HepG2 (cell line): ENCODE measurements at regions not wholly inside any gene's neighbourhood (a gene's known extent, or its start where the extent isn't known, plus 50 kb on each side); places are given as distances from the start of the nearest gene placed in this dataset.
A peak's percentile ranks its signal among the peaks of the same experiment; 100 is the strongest.

Experiments used
- ATF7-NPFF ChIP-seq: sonication (generic); formaldehyde crosslinking; IDR thresholded peaks from 2 replicates; pipeline ENCODE4 v1.8.1; 2023; ENCODE audit warnings: mild to moderate bottlenecking, low read depth, missing genetic modification reagents, moderate library complexity
- EP300 ChIP-seq, 3 experiments: sonication (generic) in 1 of 3; formaldehyde crosslinking in 1 of 3; IDR thresholded peaks; 2 replicates each; pipeline versions ENCODE4 v1.5.1 to v1.6.1; 2011 to 2020; ENCODE audit warnings: low read depth in 2 of 3, low read length in 2 of 3, borderline replicate concordance in 1 of 3, improper control_type of control experiment in 1 of 3, mild to moderate bottlenecking in 1 of 3, missing genetic modification reagents in 1 of 3, moderate library complexity in 1 of 3
- ERF ChIP-seq: IDR thresholded peaks from 2 replicates; pipeline ENCODE4 v1.6.1; 2018; ENCODE audit warnings: missing biosample characterization, missing genetic modification reagents
- GFI1 ChIP-seq: sonication (generic); formaldehyde crosslinking; IDR thresholded peaks from 2 replicates; pipeline ENCODE4 v1.5.0; 2020; ENCODE audit warnings: missing genetic modification reagents, mild to moderate bottlenecking, borderline replicate concordance
- HMG20B ChIP-seq: conservative IDR thresholded peaks from 2 replicates; pipeline ENCODE4 v1.6.1; 2016; ENCODE audit warnings: missing genetic modification reagents, missing compliant biosample characterization
- KIAA2018 ChIP-seq: sonication (generic); formaldehyde crosslinking; IDR thresholded peaks from 2 replicates; pipeline ENCODE4 v1.5.0; 2020; ENCODE audit warnings: mild to moderate bottlenecking, missing genetic modification reagents, borderline replicate concordance
- NR2C2 ChIP-seq: sonication (generic); formaldehyde crosslinking; IDR thresholded peaks from 2 replicates; pipeline ENCODE4 v1.4.0; 2020; ENCODE audit warnings: missing genetic modification reagents, mild to moderate bottlenecking, moderate library complexity, borderline replicate concordance
- PLSCR1 ChIP-seq: sonication (generic); formaldehyde crosslinking; IDR thresholded peaks from 2 replicates; pipeline ENCODE4 v1.5.0; 2020; ENCODE audit warnings: missing genetic modification reagents, mild to moderate bottlenecking, borderline replicate concordance
- SMC3 ChIP-seq: IDR thresholded peaks from 2 replicates; pipeline ENCODE4 v1.6.1; 2011; ENCODE audit warnings: low read length, improper control_type of control experiment
- ZC3H13 ChIP-seq: sonication (generic); formaldehyde crosslinking; IDR thresholded peaks from 2 replicates; pipeline ENCODE4 v1.8.1; 2023; ENCODE audit warnings: mild to moderate bottlenecking, missing genetic modification reagents, moderate library complexity
- ZFP1 ChIP-seq: IDR thresholded peaks from 2 replicates; pipeline ENCODE4 v1.6.1; 2016
- ZFP36L1 ChIP-seq: sonication (generic); formaldehyde crosslinking; IDR thresholded peaks from 2 replicates; pipeline ENCODE4 v1.8.0; 2022; ENCODE audit warnings: mild to moderate bottlenecking, missing genetic modification reagents, moderate library complexity
- ZMYM4 ChIP-seq: sonication (generic); formaldehyde crosslinking; IDR thresholded peaks from 2 replicates; pipeline ENCODE4 v1.8.1; 2023; ENCODE audit warnings: mild to moderate bottlenecking, missing genetic modification reagents
- ZNF3 ChIP-seq: IDR thresholded peaks from 2 replicates; pipeline ENCODE4 v1.7.0; 2017; ENCODE audit warnings: inconsistent platforms
- ZNF552 ChIP-seq: sonication (generic); formaldehyde crosslinking; IDR thresholded peaks from 2 replicates; pipeline ENCODE4 v1.9.0; 2022; ENCODE audit warnings: missing genetic modification reagents, mild to moderate bottlenecking, borderline replicate concordance
- ZNF615 ChIP-seq: sonication (generic); formaldehyde crosslinking; IDR thresholded peaks from 2 replicates; pipeline ENCODE4 v1.5.0; 2020; ENCODE audit warnings: mild to moderate bottlenecking, missing genetic modification reagents, borderline replicate concordance
- ZNF691 ChIP-seq: sonication (generic); formaldehyde crosslinking; IDR thresholded peaks from 2 replicates; pipeline ENCODE4 v1.4.0; 2020; ENCODE audit warnings: missing genetic modification reagents, low read depth, mild to moderate bottlenecking, borderline replicate concordance
- ZNF710 ChIP-seq: sonication (generic); formaldehyde crosslinking; IDR thresholded peaks from 2 replicates; pipeline ENCODE4 v1.5.0; 2020; ENCODE audit warnings: mild to moderate bottlenecking, missing genetic modification reagents, borderline replicate concordance

GRCh38 chr18:76771192-76771799 is 51.1 kb upstream of the ZNF236 start (continued):
- TF ChIP-seq ZFP1 (CRISPR knock-in tag) (no peak), KIAA2018 (no peak), GFI1 (CRISPR knock-in tag) (peak; percentile 87), PLSCR1 (CRISPR knock-in tag) (no peak), ZNF691 (CRISPR knock-in tag) (no peak), SMC3 (no peak), HMG20B (CRISPR knock-in tag) (no peak), ATF7-NPFF (CRISPR knock-in tag) (no peak), EP300 (IDR thresholded peaks at IDR 0.05; ENCODE audit: low read depth in 2 of 2, low read length in 2 of 2) (peak in 1 of 2 experiments; percentile 48; a peak in 1 of 4 replicates), EP300 (CRISPR knock-in tag; IDR thresholded peaks at IDR 0.05; ENCODE audit: borderline replicate concordance) (no peak), ZNF710 (CRISPR knock-in tag) (peak; percentile 32; the same call in 1 of the 2 replicates), ZFP36L1 (CRISPR knock-in tag) (no peak), ZNF615 (CRISPR knock-in tag) (no peak), ZMYM4 (no peak), ERF (CRISPR knock-in tag) (no peak), NR2C2 (CRISPR knock-in tag) (no peak), ZNF3 (no peak), ZNF552 (CRISPR knock-in tag) (no peak), ZC3H13 (CRISPR knock-in tag) (no peak)
